Prostate gland (tissue), 2 donors: ENCODE measurements at regions not wholly inside any gene's neighbourhood (a gene's known extent, or its start where the extent isn't known, plus 50 kb on each side); places are given as distances from the start of the nearest gene placed in this dataset.

ENCODE experiments used
- CTCF ChIP-seq, 4 experiments: fragments of 200-600 bp in 2 of 4; fragments of 450-650 bp in 2 of 4; sonication (generic) in 2 of 4; IDR thresholded peaks; 1 replicate in 3 of 4; 2 replicates in 1 of 4; pipeline ENCODE4 v1.5.1; 2016 to 2019; ENCODE audit warnings: antibody characterized with exemption in 4 of 4, mild to moderate bottlenecking in 2 of 4, moderate library complexity in 2 of 4
- POLR2A ChIP-seq: fragments of 450-650 bp; IDR thresholded peaks from one replicate; pipeline ENCODE4 v1.6.1; 2016; ENCODE audit warnings: antibody characterized with exemption, mild to moderate bottlenecking
- POLR2AphosphoS5 ChIP-seq: sonication (generic); formaldehyde crosslinking; IDR thresholded peaks from one replicate; pipeline ENCODE4 v1.6.1; 2017; ENCODE audit warnings: antibody characterized with exemption

- TF ChIP-seq CTCF (IDR thresholded peaks at IDR 0.05) (no peak), POLR2AphosphoS5 (no peak), POLR2A (no peak)
Observed at GRCh38 chr2:64243081-64244036, 99.1 kb upstream of the PELI1 start.
